ENCODE measurements at regions not wholly inside any gene's neighbourhood (a gene's known extent, or its start where the extent isn't known, plus 50 kb on each side); places are given as distances from the start of the nearest gene placed in this dataset.

GRCh38 chr6:15763837-15764236 lies 101.0 kb upstream of the DTNBP1 start:
- WGBS (ENCODE audit: low lambda C conversion rate): 18% methylated on average over 8 of the region's 8 CpGs
- Histone ChIP-seq H3K4me2 (no peak overlapping the region), H3K9ac (no peak overlapping the region), H4K20me1 (ENCODE audit: insufficient read depth) (no peaks in the 10 kb centered on the region), H2AFZ (ENCODE audit: low read depth) (no peak overlapping the region), H3F3A (replicated peaks; ENCODE audit: insufficient read depth) (no peaks in the 10 kb centered on the region), H3K4me3 (ENCODE audit: low read depth in 2 of 2, low read length in 1 of 2) (no peak overlapping the region), H3K79me2 (ENCODE audit: insufficient read depth) (no peaks in the 10 kb centered on the region), H3K9me2 (no peaks in the 10 kb centered on the region), H3K27ac (ENCODE audit: low read depth in 2 of 2, low read length in 1 of 2) (no peak overlapping the region), H3K4me1 (ENCODE audit: control insufficient read depth in 1 of 2, insufficient read depth in 2 of 2, low read depth in 1 of 2, low read length in 1 of 2) (no peaks in the 10 kb centered on the region; a peak in 1 of 4 replicates), H3K36me3 (replicated peaks in 1 of 2; ENCODE audit: control insufficient read depth in 1 of 2, insufficient read depth in 2 of 2, low read length in 1 of 2) (no peaks in the 10 kb centered on the region), H3K27me3 (ENCODE audit: insufficient read depth) (no peaks in the 10 kb centered on the region), H3K9me3 (no peaks in the 10 kb centered on the region)
- TF ChIP-seq CTCF (IDR thresholded peaks at IDR 0.05): no peak
- TF ChIP-seq MEF2A (IDR thresholded peaks at IDR 0.05; ENCODE audit: borderline replicate concordance, low read depth): no peak
- no peak for TF ChIP-seq RXRA (IDR thresholded peaks at IDR 0.05; ENCODE audit: borderline replicate concordance, low read depth)
- TF ChIP-seq GATA2 (CRISPR knock-in tag; IDR thresholded peaks at IDR 0.05): no peak
- TF ChIP-seq USF1 (IDR thresholded peaks at IDR 0.05; ENCODE audit: borderline replicate concordance, low read depth): no peak
- no peak for TF ChIP-seq FOSL2 (IDR thresholded peaks at IDR 0.05; ENCODE audit: borderline replicate concordance, low read depth)
- TF ChIP-seq SMC3 (IDR thresholded peaks at IDR 0.05; ENCODE audit: low read depth, low read length): no peak
- no peak for TF ChIP-seq FOXJ3 (CRISPR knock-in tag; IDR thresholded peaks at IDR 0.05)
- DNase-seq: no peak
- ChIA-PET POLR2A (no interaction called here), CTCF (no interaction called here)

GRCh38 chr6:15763364-15763763 lies 100.5 kb upstream of the DTNBP1 start:
- H3K36me3 ChIP-seq (replicated peaks in 1 of 2; ENCODE audit: control insufficient read depth in 1 of 2, insufficient read depth in 2 of 2, low read length in 1 of 2): no peaks in the 10 kb centered on the region
- no peaks in the 10 kb centered on the region for H3F3A ChIP-seq (replicated peaks; ENCODE audit: insufficient read depth)
- DNase-seq: no peak
- H3K4me3 ChIP-seq (ENCODE audit: low read depth in 2 of 2, low read length in 1 of 2): no peak overlapping the region
- 53% methylated on average over 3 of the region's 3 CpGs for WGBS (ENCODE audit: low lambda C conversion rate)
- no peak overlapping the region for H3K9ac ChIP-seq
- H2AFZ ChIP-seq (ENCODE audit: low read depth): no peak overlapping the region
- no peak overlapping the region for H3K4me2 ChIP-seq
- CTCF ChIA-PET: no interaction called here
- no peak overlapping the region for H3K27ac ChIP-seq (ENCODE audit: low read depth in 2 of 2, low read length in 1 of 2)
- no peaks in the 10 kb centered on the region for H3K9me2 ChIP-seq
- no peaks in the 10 kb centered on the region; a peak in 1 of 4 replicates for H3K4me1 ChIP-seq (ENCODE audit: control insufficient read depth in 1 of 2, insufficient read depth in 2 of 2, low read depth in 1 of 2, low read length in 1 of 2)
- H3K79me2 ChIP-seq (ENCODE audit: insufficient read depth): no peaks in the 10 kb centered on the region
- TF ChIP-seq ZBTB33 (IDR thresholded peaks at IDR 0.05; ENCODE audit: borderline replicate concordance, low read depth): no peak
- TF ChIP-seq MEF2A (IDR thresholded peaks at IDR 0.05; ENCODE audit: borderline replicate concordance, low read depth): no peak
- no peak for TF ChIP-seq MXI1 (IDR thresholded peaks at IDR 0.05; ENCODE audit: low read depth, low read length)
- TF ChIP-seq YY1 (IDR thresholded peaks at IDR 0.05; ENCODE audit: low read depth): no peak
- TF ChIP-seq TAF1 (IDR thresholded peaks at IDR 0.05; ENCODE audit: borderline replicate concordance, low read depth, low read length): no peak
- H3K9me3 ChIP-seq: no peaks in the 10 kb centered on the region
- H4K20me1 ChIP-seq (ENCODE audit: insufficient read depth): no peaks in the 10 kb centered on the region
- POLR2A ChIA-PET: no interaction called here
- H3K27me3 ChIP-seq (ENCODE audit: insufficient read depth): no peaks in the 10 kb centered on the region
